ENCODE measurements at regions not wholly inside any gene's neighbourhood (a gene's known extent, or its start where the extent isn't known, plus 50 kb on each side); places are given as distances from the start of the nearest gene placed in this dataset.
"Not testable (repeated sequence)": the region's sequence is repeated elsewhere in the genome, so short reads cannot be mapped to it uniquely, and the experiment has no call there.

GRCh38 chr14:85897808-85898207, 367.9 kb downstream of the FLRT2 start:
- DNase-seq = no peak

GRCh38 chr14:85895603-85896002, 365.7 kb downstream of the FLRT2 start:
- DNase-seq = no peak

- no peak for DNase-seq
Measured at GRCh38 chr14:85892251-85892650, 362.3 kb downstream of the FLRT2 start.

GRCh38 chr14:85883966-85884365, 354.0 kb downstream of the FLRT2 start:
- no peak for DNase-seq

- DNase-seq = no peak
Measured at GRCh38 chr14:85883101-85883500, 353.2 kb downstream of the FLRT2 start.

GRCh38 chr14:85881935-85882334, 352.0 kb downstream of the FLRT2 start:
- no peak for DNase-seq

GRCh38 chr14:85878874-85879273, 348.9 kb downstream of the FLRT2 start:
- no peak for DNase-seq

- no peak for DNase-seq
Measured at GRCh38 chr14:85873006-85873405, 343.1 kb downstream of the FLRT2 start.

- no peak for DNase-seq
Measured at GRCh38 chr14:85867450-85867849, 337.5 kb downstream of the FLRT2 start.

GRCh38 chr14:85865701-85866100, 335.8 kb downstream of the FLRT2 start:
- DNase-seq = no peak

- DNase-seq = no peak
Measured at GRCh38 chr14:85858634-85859033, 328.7 kb downstream of the FLRT2 start.

GRCh38 chr14:85856430-85856829, 326.5 kb downstream of the FLRT2 start:
- DNase-seq = no peak

- DNase-seq = no peak
Measured at GRCh38 chr14:85853996-85854526, 324.1 kb downstream of the FLRT2 start.

GRCh38 chr14:85852906-85853305, 323.0 kb downstream of the FLRT2 start:
- DNase-seq = no peak

- not testable (repeated sequence) for DNase-seq
Measured at GRCh38 chr14:85852123-85852522, 322.2 kb downstream of the FLRT2 start.

- not testable (repeated sequence) for DNase-seq
Measured at GRCh38 chr14:85830549-85830948, 300.6 kb downstream of the FLRT2 start.

- DNase-seq = not testable (repeated sequence)
Measured at GRCh38 chr14:85829601-85830000, 299.7 kb downstream of the FLRT2 start.

GRCh38 chr14:85824526-85824925, 294.6 kb downstream of the FLRT2 start:
- no peak for DNase-seq

- no peak for DNase-seq
Measured at GRCh38 chr14:85822236-85822635, 292.3 kb downstream of the FLRT2 start.

- DNase-seq = no peak
Measured at GRCh38 chr14:85817430-85817829, 287.5 kb downstream of the FLRT2 start.

GRCh38 chr14:85813040-85813439, 283.1 kb downstream of the FLRT2 start:
- no peak for DNase-seq

GRCh38 chr14:85811340-85811739, 281.4 kb downstream of the FLRT2 start:
- no peak for DNase-seq

GRCh38 chr14:85799668-85800067, 269.7 kb downstream of the FLRT2 start:
- DNase-seq = no peak

- DNase-seq = no peak
Measured at GRCh38 chr14:85798856-85799255, 268.9 kb downstream of the FLRT2 start.

- DNase-seq = no peak
Measured at GRCh38 chr14:85793533-85793932, 263.6 kb downstream of the FLRT2 start.

GRCh38 chr14:85789506-85789905, 259.6 kb downstream of the FLRT2 start:
- DNase-seq = no peak
